HEK293 (cell line): ENCODE measurements at regions not wholly inside any gene's neighbourhood (a gene's known extent, or its start where the extent isn't known, plus 50 kb on each side); places are given as distances from the start of the nearest gene placed in this dataset.

Experiments
- CTCF ChIA-PET: fragments of 350-600 bp; formaldehyde crosslinking; extraction: SDS; loops from one replicate; lab custom pipeline; 2021; ENCODE audit warnings: antibody characterized with exemption; lab: Yijun Ruan, JAX
- POLR2A ChIA-PET: fragments of 300-600 bp; formaldehyde crosslinking; extraction: SDS; loops from one replicate; lab custom pipeline; 2020; ENCODE audit warnings: antibody characterized with exemption, inconsistent platforms; lab: Yijun Ruan, JAX
- H3K27ac ChIP-seq: fragments of 200-500 bp; sonication (Bioruptor generic); 2 replicates; pipeline ENCODE4 v1.5.1; 2014; ENCODE audit warnings: low read depth, low read length, control low read depth, inconsistent platforms; ENCODE audit errors: extremely low read depth
- H3K36me3 ChIP-seq, 2 experiments: fragments of 200-500 bp in 1 of 2; sonication (Bioruptor generic) in 1 of 2; 1 replicate in 1 of 2; 2 replicates in 1 of 2; pipeline ENCODE4 v1.5.1; 2014 to 2017; ENCODE audit warnings: inconsistent platforms in 2 of 2, low read length in 2 of 2; ENCODE audit not compliant: control insufficient read depth in 2 of 2, insufficient read depth in 1 of 2
- H3K4me1 ChIP-seq: fragments of 200-500 bp; sonication (Bioruptor generic); 2 replicates; pipeline ENCODE4 v1.5.1; 2014; ENCODE audit warnings: mild to moderate bottlenecking, low read length, inconsistent platforms; ENCODE audit not compliant: control insufficient read depth, insufficient read depth
- H3K4me3 ChIP-seq: 2 replicates; pipeline ENCODE4 v1.5.1; 2011; ENCODE audit warnings: low read depth, mild to moderate bottlenecking, control low read depth, low read length, moderate library complexity
- H3K9me3 ChIP-seq: fragments of 200-500 bp; sonication (Bioruptor generic); 2 replicates; pipeline ENCODE4 v1.5.1; 2014; ENCODE audit warnings: low read depth, low read length, inconsistent platforms; ENCODE audit not compliant: control insufficient read depth, insufficient read depth
- ATF2 ChIP-seq: fragments of 450-650 bp; formaldehyde crosslinking; IDR thresholded peaks from 2 replicates; pipeline ENCODE4 v1.5.1; 2016; ENCODE audit warnings: missing biosample characterization, missing genetic modification characterization, low read depth
- FEZF1 ChIP-seq: fragments of 450-650 bp; formaldehyde crosslinking; IDR thresholded peaks from 2 replicates; pipeline ENCODE4 v1.5.1; 2016; ENCODE audit warnings: missing biosample characterization, missing genetic modification characterization
- YY1 ChIP-seq: fragments of 450-650 bp; formaldehyde crosslinking; IDR thresholded peaks from 2 replicates; pipeline ENCODE4 v1.5.1; 2018; ENCODE audit warnings: missing biosample characterization, missing genetic modification characterization
- ZBTB1 ChIP-seq: fragments of 450-650 bp; formaldehyde crosslinking; IDR thresholded peaks from 2 replicates; pipeline ENCODE4 v1.5.1; 2016; ENCODE audit warnings: missing biosample characterization, missing genetic modification characterization
- ZBTB8A ChIP-seq: fragments of 450-650 bp; formaldehyde crosslinking; IDR thresholded peaks from 2 replicates; pipeline ENCODE4 v1.5.1; 2016; ENCODE audit warnings: missing biosample characterization, missing genetic modification characterization
- ZIC2 ChIP-seq: fragments of 450-650 bp; formaldehyde crosslinking; IDR thresholded peaks from 2 replicates; pipeline ENCODE4 v1.5.1; 2016; ENCODE audit warnings: missing biosample characterization, missing genetic modification characterization
- ZNF112 ChIP-seq: fragments of 450-650 bp; formaldehyde crosslinking; IDR thresholded peaks from 2 replicates; pipeline ENCODE4 v1.5.0; 2017; ENCODE audit warnings: missing biosample characterization, missing genetic modification characterization
- ZNF19 ChIP-seq: fragments of 450-650 bp; formaldehyde crosslinking; IDR thresholded peaks from 2 replicates; pipeline ENCODE4; 2016; ENCODE audit warnings: missing biosample characterization, missing genetic modification characterization, low read depth
- ZNF449 ChIP-seq: fragments of 450-650 bp; formaldehyde crosslinking; IDR thresholded peaks from 2 replicates; pipeline ENCODE4 v1.5.1; 2017; ENCODE audit warnings: missing biosample characterization, mild to moderate bottlenecking, missing genetic modification characterization, moderate library complexity
- ZNF488 ChIP-seq: fragments of 450-650 bp; formaldehyde crosslinking; IDR thresholded peaks from 2 replicates; pipeline ENCODE4 v1.5.1; 2016; ENCODE audit warnings: missing biosample characterization, missing genetic modification characterization
- ZNF768 ChIP-seq: fragments of 450-650 bp; formaldehyde crosslinking; IDR thresholded peaks from 2 replicates; pipeline ENCODE4 v1.5.1; 2018; ENCODE audit warnings: missing biosample characterization, mild to moderate bottlenecking, missing genetic modification characterization
- TF ChIP-seq, protein P1 (sequence below): fragments of 450-650 bp; formaldehyde crosslinking; IDR thresholded peaks from 2 replicates; pipeline ENCODE4 v1.5.1; 2017; ENCODE audit warnings: missing biosample characterization, missing genetic modification characterization

DNA sequence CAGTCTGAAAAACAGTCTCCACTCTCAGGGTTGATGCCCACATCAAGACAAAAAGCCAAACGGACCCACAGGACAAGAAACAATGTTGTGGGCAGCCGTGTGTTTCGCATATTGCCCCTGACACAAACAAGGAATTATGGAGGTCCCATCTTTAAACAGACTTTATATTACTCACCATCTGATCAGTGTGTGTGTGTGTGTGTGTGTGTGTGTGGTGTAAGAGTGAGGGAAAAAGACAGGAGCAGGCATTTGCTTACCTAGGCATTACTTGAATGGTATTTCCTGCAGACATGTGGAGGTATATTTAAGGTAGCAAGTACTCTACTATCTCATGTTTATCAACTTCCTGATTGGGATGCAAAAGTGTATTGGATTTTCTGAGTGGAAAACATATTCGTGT is 136.3 kb downstream of the TMCO5A start (continued):
- TF ChIP-seq, protein P1, sequence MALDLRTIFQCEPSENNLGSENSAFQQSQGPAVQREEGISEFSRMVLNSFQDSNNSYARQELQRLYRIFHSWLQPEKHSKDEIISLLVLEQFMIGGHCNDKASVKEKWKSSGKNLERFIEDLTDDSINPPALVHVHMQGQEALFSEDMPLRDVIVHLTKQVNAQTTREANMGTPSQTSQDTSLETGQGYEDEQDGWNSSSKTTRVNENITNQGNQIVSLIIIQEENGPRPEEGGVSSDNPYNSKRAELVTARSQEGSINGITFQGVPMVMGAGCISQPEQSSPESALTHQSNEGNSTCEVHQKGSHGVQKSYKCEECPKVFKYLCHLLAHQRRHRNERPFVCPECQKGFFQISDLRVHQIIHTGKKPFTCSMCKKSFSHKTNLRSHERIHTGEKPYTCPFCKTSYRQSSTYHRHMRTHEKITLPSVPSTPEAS (tag by site-specific recombination): 0 out of 2 replicates have a peak, but pooled peaks have one; percentile 14

DNA sequence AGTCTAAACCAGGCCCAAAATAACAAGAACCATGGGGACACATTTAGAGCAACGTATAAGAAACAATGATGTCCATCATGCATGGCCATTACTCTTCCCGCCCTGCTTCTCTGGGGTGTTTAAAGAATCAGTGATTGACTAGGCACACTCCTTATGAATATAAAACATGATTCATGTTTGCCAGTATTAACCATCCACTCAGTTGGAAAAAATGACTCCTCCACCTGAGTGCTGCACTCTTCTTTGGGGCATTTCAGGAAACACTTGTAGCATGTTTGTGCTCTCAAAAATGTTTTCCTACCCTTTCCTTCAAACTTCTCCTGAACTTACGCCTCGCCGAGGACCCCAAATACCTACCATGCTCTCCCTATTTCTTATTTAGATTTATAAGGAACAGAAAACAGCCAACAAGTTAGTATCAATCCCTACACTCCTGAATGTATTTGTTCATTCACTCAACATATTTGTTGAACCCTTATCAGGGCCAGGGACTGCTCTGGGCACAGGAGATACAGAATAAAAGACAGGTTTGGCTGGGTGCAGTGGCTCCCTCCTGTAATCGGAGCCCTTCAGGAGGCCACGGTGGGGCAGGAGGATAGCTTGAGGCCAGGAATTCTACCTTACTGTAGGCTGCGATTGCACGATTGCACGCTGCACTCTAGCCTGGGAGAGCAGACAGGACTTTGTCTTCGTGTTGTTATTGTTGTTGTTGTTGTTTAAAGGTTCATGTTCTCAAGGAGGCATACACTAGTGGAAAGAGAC is 137.0 kb downstream of the TMCO5A start:
- H3K4me3 ChIP-seq: no peak overlapping the region
- POLR2A ChIA-PET: no interaction called here
- H3K4me1 ChIP-seq: peaks cover 17% of the 10 kb centered on the region
- no peaks in the 10 kb centered on the region for H3K36me3 ChIP-seq
- TF ChIP-seq ZNF19 (tag by site-specific recombination): no peak
- no peak for TF ChIP-seq YY1 (tag by site-specific recombination)
- TF ChIP-seq ZBTB1 (tag by site-specific recombination): no peak
- TF ChIP-seq ZBTB8A (tag by site-specific recombination): no peak
- no peak for TF ChIP-seq ZIC2 (tag by site-specific recombination)
- TF ChIP-seq FEZF1 (tag by site-specific recombination): no peak
- TF ChIP-seq ZNF488 (tag by site-specific recombination): no peak
- TF ChIP-seq, all 188 proteins: peak for 0
- Histone ChIP-seq H3K27ac (no peak overlapping the region), H3K9me3 (no peaks in the 10 kb centered on the region)
- CTCF ChIA-PET: no interaction called here

GRCh38 chr15:38072007-38072347 is 137.5 kb downstream of the TMCO5A start:
- Histone ChIP-seq H3K4me3 (no peak overlapping the region), H3K36me3 (no peaks in the 10 kb centered on the region), H3K27ac (peak overlapping the region; percentile 96), H3K4me1 (peaks cover 17% of the 10 kb centered on the region)
- POLR2A ChIA-PET: interaction anchor here (1.0 kb wide), 1 partner anchor 180 kb away, joined by 6 read pairs; the partner anchor contains the start of gene SPRED1
- TF ChIP-seq ZNF112 (tag by site-specific recombination) (no peak), ATF2 (tag by site-specific recombination) (peak; percentile 70), ZNF449 (tag by site-specific recombination) (no peak), ZNF768 (0 out of 2 replicates have a peak, but pooled peaks have one; percentile 31)
- TF ChIP-seq, all 188 proteins: peak for 2
- no peaks in the 10 kb centered on the region for H3K9me3 ChIP-seq
- CTCF ChIA-PET: interaction anchor here (0.9 kb wide), 1 partner anchor 13 kb away, joined by 3 read pairs; no protein-coding TSS in a partner anchor
